ENCODE measurements at regions not wholly inside any gene's neighbourhood (a gene's known extent, or its start where the extent isn't known, plus 50 kb on each side); places are given as distances from the start of the nearest gene placed in this dataset.
"Not testable (repeated sequence)": the region's sequence is repeated elsewhere in the genome, so short reads cannot be mapped to it uniquely, and the experiment has no call there.

- DNase-seq, result no peak
Measured at GRCh38 chr4:4913628-4914027, 54.2 kb downstream of the MSX1 start.

- no peak for DNase-seq
Measured at GRCh38 chr4:4914059-4914820, 54.8 kb downstream of the MSX1 start.

GRCh38 chr4:4914965-4915845, 55.7 kb downstream of the MSX1 start:
- no peak for DNase-seq

DNA sequence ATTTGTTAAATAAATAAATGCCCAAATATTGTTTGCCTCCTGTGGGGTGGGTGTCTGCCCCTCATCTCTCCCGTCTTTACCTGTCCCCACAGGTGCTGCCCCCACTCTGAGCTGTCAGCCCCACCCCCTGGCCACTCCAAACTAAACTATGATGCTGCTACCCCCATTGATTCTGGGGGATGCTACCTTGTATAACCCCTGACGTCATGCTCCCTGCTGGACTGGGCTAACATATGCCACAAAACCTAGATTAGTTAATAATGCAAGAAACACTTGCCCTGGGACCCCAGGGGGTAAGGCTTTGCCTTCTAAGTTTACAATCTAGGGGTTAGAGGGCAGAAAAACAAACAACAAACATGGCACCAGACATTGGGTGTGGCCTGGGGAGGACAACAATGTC, 58.6 kb downstream of the MSX1 start:
- DNase-seq, result no peak

- DNase-seq, result no peak
Measured at GRCh38 chr4:4919927-4920326, 60.5 kb downstream of the MSX1 start.

DNA sequence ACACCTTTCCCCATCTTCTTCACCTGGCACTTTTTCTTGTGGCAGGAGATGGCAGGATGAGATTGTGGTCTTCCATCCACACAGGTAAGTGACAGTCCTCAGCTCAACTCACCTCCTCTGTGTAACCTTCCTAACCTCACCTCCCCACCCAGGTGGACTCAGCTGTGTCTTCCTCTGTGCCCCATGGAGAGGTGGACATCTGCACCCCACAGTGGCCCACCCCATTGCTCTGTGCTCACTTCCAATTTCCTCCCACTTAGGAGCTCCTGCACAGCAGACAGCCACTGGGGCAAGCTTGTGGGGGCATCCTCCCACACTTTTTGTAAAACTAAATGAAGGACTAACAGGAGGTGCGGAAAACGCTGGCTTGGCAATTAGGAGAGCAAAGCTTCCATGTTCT, 61.6 kb downstream of the MSX1 start:
- no peak for DNase-seq

DNA sequence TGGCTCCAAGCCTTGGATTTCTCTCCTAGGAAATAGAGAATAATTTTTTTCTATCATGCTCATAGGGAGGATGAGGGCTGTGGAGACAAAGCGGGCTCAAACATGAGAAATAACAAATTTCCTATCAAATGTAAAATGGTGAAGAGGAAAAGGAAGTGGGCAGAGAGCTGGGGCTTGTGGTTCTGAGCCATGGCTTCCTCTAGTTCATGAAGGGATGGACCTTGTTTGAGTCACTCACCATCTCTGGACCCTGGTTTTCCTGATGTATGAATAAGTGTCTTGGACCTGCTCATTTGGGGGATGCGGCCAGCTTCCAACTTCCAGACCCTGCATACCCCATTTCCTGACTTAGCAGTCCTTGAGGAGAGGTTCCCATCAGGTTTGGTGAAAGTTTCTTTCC, 63.0 kb downstream of the MSX1 start:
- peak; percentile 61 for DNase-seq

GRCh38 chr4:4923201-4923600, 63.7 kb downstream of the MSX1 start:
- DNase-seq, result no peak

GRCh38 chr4:4930677-4931076, 71.2 kb downstream of the MSX1 start:
- DNase-seq, result no peak

DNA sequence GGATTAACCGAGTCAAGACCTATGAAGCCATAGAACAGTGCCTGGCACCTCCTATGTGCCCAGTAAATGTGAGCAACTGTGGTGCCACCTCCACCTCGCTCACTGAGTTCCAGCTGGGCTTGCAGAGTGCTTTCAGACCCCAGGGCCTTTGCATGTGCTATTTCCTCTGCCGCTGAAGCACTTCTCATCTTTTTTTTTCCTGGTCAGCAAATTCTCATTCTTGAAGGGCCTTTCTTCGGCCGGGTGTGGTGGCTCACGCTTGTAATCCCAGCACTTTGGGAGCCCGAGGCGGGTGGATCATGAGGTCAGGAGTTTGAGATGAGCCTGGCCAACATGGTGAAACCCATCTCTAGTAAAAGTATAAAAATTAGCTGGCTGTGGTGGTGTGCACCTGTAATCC, 76.5 kb downstream of the MSX1 start:
- no peak for DNase-seq

DNA sequence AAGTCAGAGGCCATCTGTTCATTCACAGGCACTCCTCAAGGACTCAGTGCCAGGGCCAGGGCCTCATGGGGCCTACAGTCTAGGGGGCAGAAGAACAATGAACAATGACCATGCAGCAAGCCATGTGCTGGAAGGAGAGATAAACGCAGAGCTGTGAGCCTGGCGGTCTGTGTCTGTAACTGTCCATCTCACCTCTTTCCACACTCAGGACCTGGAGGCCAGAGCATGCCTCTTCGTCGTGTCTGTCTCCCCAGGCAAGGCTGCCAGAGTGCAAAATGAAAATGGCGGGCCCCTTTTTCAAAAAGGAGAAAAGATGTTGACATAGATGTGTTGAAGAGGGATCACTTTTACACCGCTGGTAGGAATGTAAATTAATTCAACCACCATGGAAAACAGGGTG, 78.5 kb downstream of the MSX1 start:
- no peak for DNase-seq

GRCh38 chr4:4941751-4942150, 77.5 kb downstream of the CYTL1 start:
- no peak for DNase-seq

DNA sequence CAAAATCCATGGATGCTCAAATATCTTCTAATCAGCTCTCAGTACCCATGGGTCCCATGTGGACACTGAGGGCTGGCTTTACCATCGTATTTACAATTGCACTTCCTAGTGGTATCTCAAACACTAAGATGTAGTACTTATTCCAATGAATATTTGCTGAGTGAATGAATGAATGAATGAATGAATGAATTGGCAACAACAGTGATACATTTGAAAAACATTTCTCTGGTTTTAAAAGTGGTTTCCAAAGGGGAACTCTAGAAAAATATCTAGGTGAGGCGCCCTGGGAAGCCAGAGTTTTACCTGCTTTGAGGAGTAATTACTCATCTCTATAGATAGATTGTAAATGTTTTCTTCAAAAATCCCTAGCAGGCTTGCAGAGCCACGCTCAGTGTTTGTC, 76.6 kb downstream of the CYTL1 start:
- DNase-seq, result no peak

GRCh38 chr4:4945021-4945420, 74.2 kb downstream of the CYTL1 start:
- no peak for DNase-seq

DNA sequence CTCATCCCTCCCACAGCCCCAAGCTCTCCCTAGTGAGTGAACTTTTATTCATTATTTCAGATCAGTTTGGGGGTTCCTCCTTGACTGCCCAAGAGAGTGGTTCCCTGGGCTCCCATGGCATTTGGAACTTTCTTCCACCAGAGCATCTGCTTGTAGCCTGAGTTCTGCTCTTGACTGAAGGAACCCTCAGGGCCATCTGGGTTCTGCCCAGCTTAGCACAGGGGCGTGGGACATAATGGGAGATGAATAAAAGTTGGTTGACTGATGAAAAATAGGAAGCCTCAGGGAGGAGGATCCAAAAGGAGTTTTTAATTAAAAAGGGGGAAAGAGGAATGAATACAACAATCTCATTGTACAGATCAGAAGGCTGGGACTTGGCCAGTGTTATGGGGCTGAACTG, 73.4 kb downstream of the CYTL1 start:
- DNase-seq, result no peak

- no peak for DNase-seq
Measured at GRCh38 chr4:4946416-4946815, 72.8 kb downstream of the CYTL1 start.

- DNase-seq, result no peak
Measured at GRCh38 chr4:4947721-4948120, 71.5 kb downstream of the CYTL1 start.

DNA sequence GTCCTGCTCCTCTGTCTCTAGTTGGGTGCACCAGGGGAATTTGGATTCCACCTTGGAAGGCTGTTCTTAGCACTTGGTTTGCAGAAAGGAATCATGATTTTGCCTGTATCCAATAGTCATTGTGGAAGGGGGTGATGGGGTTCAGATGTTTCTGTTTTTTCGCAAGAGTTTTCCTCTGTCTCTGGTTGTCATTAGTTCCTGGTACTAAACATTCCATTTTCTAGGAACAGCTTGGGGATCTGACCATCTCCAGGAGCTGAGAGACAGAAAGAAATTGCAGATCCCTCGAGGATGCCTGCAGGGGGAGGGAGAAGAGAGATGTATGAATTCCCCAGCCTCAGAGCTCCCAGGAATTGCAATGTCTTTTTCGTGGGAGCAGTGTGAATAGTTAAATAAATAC, 70.9 kb downstream of the CYTL1 start:
- no peak for DNase-seq

GRCh38 chr4:4950561-4951290, 68.5 kb downstream of the CYTL1 start:
- no peak for DNase-seq

GRCh38 chr4:4952273-4952672, 67.0 kb downstream of the CYTL1 start:
- DNase-seq, result no peak

DNA sequence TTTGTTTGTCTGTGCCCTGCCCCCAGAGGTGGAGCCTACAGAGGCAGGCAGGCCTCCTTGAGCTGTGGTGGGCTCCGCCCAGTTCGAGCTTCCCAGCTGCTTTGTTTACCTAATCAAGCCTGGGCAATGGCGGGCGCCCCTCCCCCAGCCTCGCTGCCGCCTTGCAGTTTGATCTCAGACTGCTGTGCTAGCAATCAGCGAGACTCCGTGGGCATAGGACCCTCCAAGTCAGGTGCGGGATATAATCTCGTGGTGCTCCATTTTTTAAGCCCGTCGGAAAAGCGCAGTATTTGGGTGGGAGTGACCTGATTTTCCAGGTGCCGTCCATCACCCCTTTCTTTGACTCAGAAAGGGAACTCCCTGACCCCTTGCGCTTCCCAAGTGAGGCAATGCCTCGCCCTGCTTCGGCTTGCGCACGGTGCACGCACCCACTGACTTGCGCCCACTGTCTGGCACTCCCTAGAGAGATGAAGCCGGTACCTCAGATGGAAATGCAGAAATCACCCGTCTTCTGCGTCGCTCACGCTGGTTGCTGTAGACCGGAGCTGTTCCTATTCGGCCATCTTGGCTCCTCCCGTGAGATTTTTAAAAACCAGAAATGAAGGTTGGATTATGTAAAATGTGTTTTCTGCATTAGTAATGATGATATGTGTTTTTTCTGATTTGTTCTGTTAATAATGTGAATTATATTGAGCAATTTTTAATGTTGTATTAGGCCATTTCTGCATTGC, 59.7 kb downstream of the CYTL1 start:
- DNase-seq, result not testable (repeated sequence)

DNA sequence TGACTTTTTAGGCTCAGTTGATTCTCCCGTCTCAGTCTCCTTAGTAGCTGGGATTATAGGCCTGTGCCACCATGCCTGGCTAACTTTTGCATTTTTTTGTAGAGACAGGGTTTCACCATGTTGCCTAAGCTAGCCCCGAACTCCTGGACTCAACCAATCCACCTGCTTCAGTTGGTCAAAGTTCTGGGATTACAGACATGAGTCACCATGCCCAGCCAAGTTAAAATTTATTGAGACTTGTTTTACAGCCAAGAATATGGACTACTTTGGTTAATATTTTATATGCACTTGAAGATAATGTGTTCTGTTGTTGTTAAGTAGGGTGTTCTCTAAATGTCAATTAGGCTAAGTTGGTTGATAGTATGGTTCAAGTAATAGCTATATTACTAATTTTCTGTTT, 58.7 kb downstream of the CYTL1 start:
- DNase-seq, result no peak

DNA sequence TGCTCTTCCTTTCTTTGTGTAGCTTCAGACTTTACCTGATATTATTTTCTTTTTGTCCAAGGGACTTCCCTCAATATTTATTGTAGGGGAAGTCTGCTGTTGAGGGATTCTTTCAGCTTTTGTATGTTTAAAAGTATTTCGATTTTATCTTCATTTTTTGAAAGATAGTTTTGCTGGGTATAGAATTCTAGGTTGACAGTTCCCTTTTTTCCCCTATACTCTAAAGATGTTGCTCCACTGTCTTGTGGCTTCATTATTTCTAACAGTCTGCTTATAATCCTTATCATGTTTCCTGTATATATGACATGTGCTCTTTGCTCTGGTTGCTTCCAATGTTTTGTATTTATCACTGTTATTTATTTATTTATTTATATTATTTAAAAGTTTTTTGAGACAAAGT, 57.3 kb downstream of the CYTL1 start:
- no peak for DNase-seq

Measured in GDM1 (cell line).